ENCODE measurements at regions not wholly inside any gene's neighbourhood (a gene's known extent, or its start where the extent isn't known, plus 50 kb on each side); places are given as distances from the start of the nearest gene placed in this dataset.

DNA sequence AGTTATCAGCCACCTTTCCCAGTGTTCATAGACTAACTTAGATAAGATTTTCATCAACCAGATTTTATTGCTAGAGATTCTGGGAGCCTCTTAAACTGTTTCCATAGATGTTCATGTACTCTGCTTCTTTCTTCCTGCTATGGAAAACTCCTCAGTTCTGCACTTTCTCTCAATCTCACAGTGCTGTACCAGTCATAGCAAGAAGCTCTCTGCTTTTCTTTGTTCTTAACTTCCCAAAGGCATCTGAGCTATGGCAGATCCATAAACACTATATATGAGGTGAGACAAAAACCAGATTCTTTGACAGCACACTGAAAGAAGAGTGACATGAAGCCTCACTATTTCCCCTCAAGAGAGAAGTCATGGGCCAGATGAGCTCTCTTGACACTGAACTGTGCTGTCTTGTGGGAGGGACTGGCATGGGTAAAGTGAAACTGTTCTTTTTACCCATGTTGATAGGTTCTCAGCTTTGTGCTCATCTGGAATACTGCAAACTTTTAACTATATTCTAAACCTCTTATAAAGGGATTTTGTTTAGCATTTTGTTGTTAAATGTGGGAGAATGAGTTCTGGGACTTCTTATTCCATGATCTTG is 64.2 kb upstream of the LYPLAL1 start:
- TF ChIP-seq HDAC6 (IDR thresholded peaks at IDR 0.05; ENCODE audit: low read depth, low read length) = no peak
- TF ChIP-seq EP300 (IDR thresholded peaks at IDR 0.05; ENCODE audit: borderline replicate concordance in 1 of 2, low read depth in 2 of 2, low read length in 2 of 2) = no peak
- no peak for TF ChIP-seq CEBPB (IDR thresholded peaks at IDR 0.05; ENCODE audit: low read depth, low read length)
- no peak for TF ChIP-seq ZNF274 (IDR thresholded peaks at IDR 0.05; ENCODE audit: borderline replicate concordance, extremely low read depth, low read length)
- TF ChIP-seq POLR2A (IDR thresholded peaks at IDR 0.05; ENCODE audit: control extremely low read depth in 1 of 2, low read depth in 2 of 2, low read length in 2 of 2) = no peak
- TF ChIP-seq, protein P1, sequence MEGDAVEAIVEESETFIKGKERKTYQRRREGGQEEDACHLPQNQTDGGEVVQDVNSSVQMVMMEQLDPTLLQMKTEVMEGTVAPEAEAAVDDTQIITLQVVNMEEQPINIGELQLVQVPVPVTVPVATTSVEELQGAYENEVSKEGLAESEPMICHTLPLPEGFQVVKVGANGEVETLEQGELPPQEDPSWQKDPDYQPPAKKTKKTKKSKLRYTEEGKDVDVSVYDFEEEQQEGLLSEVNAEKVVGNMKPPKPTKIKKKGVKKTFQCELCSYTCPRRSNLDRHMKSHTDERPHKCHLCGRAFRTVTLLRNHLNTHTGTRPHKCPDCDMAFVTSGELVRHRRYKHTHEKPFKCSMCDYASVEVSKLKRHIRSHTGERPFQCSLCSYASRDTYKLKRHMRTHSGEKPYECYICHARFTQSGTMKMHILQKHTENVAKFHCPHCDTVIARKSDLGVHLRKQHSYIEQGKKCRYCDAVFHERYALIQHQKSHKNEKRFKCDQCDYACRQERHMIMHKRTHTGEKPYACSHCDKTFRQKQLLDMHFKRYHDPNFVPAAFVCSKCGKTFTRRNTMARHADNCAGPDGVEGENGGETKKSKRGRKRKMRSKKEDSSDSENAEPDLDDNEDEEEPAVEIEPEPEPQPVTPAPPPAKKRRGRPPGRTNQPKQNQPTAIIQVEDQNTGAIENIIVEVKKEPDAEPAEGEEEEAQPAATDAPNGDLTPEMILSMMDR (IDR thresholded peaks at IDR 0.05; ENCODE audit: control extremely low read depth in 1 of 3, insufficient read depth in 1 of 3, low read depth in 1 of 3, low read length in 3 of 3) = no peak
